Suppressor macrophage (primary cell): ENCODE measurements at regions not wholly inside any gene's neighbourhood (a gene's known extent, or its start where the extent isn't known, plus 50 kb on each side); places are given as distances from the start of the nearest gene placed in this dataset.
"Not testable (repeated sequence)": the region's sequence is repeated elsewhere in the genome, so short reads cannot be mapped to it uniquely, and the experiment has no call there.

ENCODE experiments used
- DNase-seq, 4 experiments: peaks; one replicate each; pipeline ENCODE4 v3.0.0-alpha.2; 2020 to 2022

GRCh38 chr21:15932726-15933125 lies 202.9 kb downstream of the USP25 start:
- DNase-seq: no peak

- DNase-seq: no peak
These were observed 205.7 kb downstream of the USP25 start for GRCh38 chr21:15935530-15935929.

GRCh38 chr21:15943009-15943666 lies 213.4 kb downstream of the USP25 start:
- no peak for DNase-seq

- DNase-seq: no peak
These were observed 217.9 kb downstream of the USP25 start for GRCh38 chr21:15947677-15948076.

- DNase-seq: no peak
These were observed 223.9 kb downstream of the USP25 start for GRCh38 chr21:15953551-15954116.

GRCh38 chr21:15964236-15964855 lies 234.6 kb downstream of the USP25 start:
- no peak for DNase-seq

- no peak for DNase-seq
These were observed 236.4 kb downstream of the USP25 start for GRCh38 chr21:15966231-15966630.

GRCh38 chr21:15966651-15967050 lies 236.9 kb downstream of the USP25 start:
- DNase-seq: no peak

- DNase-seq: no peak
These were observed 237.9 kb downstream of the USP25 start for GRCh38 chr21:15967661-15968060.

- DNase-seq: no peak
These were observed 239.1 kb downstream of the USP25 start for GRCh38 chr21:15968776-15969310.

- no peak for DNase-seq
These were observed 247.0 kb downstream of the USP25 start for GRCh38 chr21:15976807-15977206.

- DNase-seq: no peak
These were observed 248.5 kb downstream of the USP25 start for GRCh38 chr21:15978215-15978738.

- not testable (repeated sequence) for DNase-seq
These were observed 249.7 kb downstream of the USP25 start for GRCh38 chr21:15979493-15979892.

GRCh38 chr21:15986277-15986676 lies 256.5 kb downstream of the USP25 start:
- DNase-seq: no peak

- DNase-seq: no peak
These were observed 262.4 kb downstream of the USP25 start for GRCh38 chr21:15992171-15992570.

GRCh38 chr21:15993951-15994350 lies 264.2 kb downstream of the USP25 start:
- DNase-seq: no peak

- no peak for DNase-seq
These were observed 270.0 kb downstream of the USP25 start for GRCh38 chr21:15999741-16000140.

- no peak for DNase-seq
These were observed 273.2 kb downstream of the USP25 start for GRCh38 chr21:16002874-16003466.

- DNase-seq: no peak
These were observed 274.3 kb downstream of the USP25 start for GRCh38 chr21:16004086-16004485.

- no peak for DNase-seq
These were observed 274.7 kb downstream of the USP25 start for GRCh38 chr21:16004523-16004922.

- no peak for DNase-seq
These were observed 276.2 kb downstream of the USP25 start for GRCh38 chr21:16005996-16006395.

GRCh38 chr21:16007943-16008342 lies 278.2 kb downstream of the USP25 start:
- no peak for DNase-seq

- DNase-seq: no peak
These were observed 281.9 kb downstream of the USP25 start for GRCh38 chr21:16011719-16012118.
